ENCODE measurements at regions not wholly inside any gene's neighbourhood (a gene's known extent, or its start where the extent isn't known, plus 50 kb on each side); places are given as distances from the start of the nearest gene placed in this dataset.

- TF ChIP-seq POLR2A (IDR thresholded peaks at IDR 0.05) (no peak), POLR2AphosphoS5 (IDR thresholded peaks at IDR 0.05) (no peak)
- TF ChIP-seq, protein P1, sequence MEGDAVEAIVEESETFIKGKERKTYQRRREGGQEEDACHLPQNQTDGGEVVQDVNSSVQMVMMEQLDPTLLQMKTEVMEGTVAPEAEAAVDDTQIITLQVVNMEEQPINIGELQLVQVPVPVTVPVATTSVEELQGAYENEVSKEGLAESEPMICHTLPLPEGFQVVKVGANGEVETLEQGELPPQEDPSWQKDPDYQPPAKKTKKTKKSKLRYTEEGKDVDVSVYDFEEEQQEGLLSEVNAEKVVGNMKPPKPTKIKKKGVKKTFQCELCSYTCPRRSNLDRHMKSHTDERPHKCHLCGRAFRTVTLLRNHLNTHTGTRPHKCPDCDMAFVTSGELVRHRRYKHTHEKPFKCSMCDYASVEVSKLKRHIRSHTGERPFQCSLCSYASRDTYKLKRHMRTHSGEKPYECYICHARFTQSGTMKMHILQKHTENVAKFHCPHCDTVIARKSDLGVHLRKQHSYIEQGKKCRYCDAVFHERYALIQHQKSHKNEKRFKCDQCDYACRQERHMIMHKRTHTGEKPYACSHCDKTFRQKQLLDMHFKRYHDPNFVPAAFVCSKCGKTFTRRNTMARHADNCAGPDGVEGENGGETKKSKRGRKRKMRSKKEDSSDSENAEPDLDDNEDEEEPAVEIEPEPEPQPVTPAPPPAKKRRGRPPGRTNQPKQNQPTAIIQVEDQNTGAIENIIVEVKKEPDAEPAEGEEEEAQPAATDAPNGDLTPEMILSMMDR (IDR thresholded peaks at IDR 0.05) = no peak
Observed at GRCh38 chr4:4719436-4719835, 140.0 kb upstream of the MSX1 start.
